ENCODE measurements at regions not wholly inside any gene's neighbourhood (a gene's known extent, or its start where the extent isn't known, plus 50 kb on each side); places are given as distances from the start of the nearest gene placed in this dataset.
"Not testable (repeated sequence)": the region's sequence is repeated elsewhere in the genome, so short reads cannot be mapped to it uniquely, and the experiment has no call there.

- DNase-seq: not testable (repeated sequence)
Measured at GRCh38 chr15:84153655-84154140, 81.9 kb upstream of the GOLGA6L4 start.

- DNase-seq: not testable (repeated sequence)
Measured at GRCh38 chr15:84154314-84154713, 81.3 kb upstream of the GOLGA6L4 start.

DNA sequence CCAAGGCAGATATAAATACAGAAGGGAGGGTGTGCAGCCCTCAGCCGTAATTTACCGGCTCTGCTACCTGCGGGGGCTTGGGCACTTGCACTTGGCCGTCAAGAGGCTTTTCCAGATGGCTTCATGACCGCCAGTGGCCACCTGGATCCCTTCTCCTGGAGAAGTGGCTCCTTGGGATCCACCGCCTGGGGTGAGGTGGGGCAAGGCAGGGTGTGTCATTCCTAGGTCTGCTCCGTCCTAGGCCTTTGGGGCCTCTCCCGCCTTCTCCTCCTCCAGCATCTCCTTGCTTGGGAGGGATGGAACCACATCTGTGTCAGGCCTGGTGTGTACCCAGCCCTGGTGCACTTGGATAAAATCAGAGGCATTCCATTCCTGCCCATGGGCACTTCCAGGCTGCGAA lies 80.8 kb upstream of the GOLGA6L4 start:
- DNase-seq: not testable (repeated sequence)

DNA sequence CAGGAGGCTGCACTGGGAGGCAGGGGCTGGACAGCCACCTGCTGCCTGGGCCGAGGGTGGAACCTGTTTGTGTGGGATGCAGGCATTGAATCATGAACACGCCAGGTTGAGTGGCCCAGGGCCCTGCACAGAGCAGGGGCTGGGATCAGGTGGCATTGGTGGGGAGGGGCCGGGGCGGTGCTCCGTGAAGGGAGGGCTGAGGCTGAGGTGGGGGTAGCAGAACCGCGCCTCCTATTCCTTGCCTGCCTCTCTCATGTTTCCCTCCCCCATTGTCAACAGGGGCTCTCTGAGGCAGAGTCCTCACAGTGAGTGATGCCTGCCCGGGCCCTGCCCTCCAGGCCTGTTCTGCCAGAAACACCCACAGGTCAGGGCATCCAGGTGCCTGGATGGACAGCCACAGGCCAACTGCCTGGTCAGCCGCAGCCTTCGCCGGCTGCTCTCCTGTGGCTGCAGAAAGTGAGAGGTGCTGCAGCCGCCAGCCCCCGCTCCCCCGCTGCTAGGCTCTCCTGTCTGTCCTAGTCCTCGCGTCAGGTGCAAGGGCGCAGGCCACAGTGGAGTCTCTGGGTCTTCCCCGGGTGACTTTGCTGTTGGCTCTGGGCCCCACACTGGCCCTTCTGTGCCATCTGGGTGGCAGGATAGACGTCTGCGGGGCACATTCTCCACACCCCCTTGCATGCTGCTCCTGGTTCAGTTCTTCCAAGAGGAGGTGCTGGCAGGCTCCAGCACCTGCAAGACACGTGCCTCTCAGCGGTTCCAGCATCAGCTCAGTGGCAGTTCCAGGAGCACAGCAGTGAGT lies 79.6 kb upstream of the GOLGA6L4 start:
- DNase-seq: not testable (repeated sequence)

GRCh38 chr15:84156588-84156840 lies 79.1 kb upstream of the GOLGA6L4 start:
- DNase-seq: not testable (repeated sequence)

GRCh38 chr15:84157056-84157632 lies 78.4 kb upstream of the GOLGA6L4 start:
- DNase-seq: not testable (repeated sequence)

DNA sequence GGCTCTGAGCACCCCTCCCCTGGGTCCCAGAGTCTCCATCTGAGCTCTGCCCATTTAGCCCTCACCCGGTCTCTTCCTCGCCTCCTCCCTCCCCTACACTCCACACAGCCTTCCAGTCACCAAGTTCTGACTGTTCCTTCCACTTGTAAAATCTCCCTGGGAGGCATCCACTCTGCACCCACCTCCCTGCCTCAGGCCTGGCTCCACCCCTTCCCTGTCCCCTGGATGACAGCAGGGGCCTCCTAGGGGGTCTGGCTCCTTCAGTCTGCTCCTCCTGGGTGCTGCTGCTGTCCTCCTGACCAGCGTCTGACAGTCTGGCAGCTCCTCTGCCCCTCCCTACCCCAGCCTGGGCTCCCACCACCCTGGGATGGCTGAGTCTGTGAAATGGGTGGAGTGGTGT lies 77.7 kb upstream of the GOLGA6L4 start:
- DNase-seq: not testable (repeated sequence)

- DNase-seq: not testable (repeated sequence)
Measured at GRCh38 chr15:84159346-84160269, 76.0 kb upstream of the GOLGA6L4 start.

GRCh38 chr15:84164423-84165292 lies 70.9 kb upstream of the GOLGA6L4 start:
- DNase-seq: not testable (repeated sequence)

DNA sequence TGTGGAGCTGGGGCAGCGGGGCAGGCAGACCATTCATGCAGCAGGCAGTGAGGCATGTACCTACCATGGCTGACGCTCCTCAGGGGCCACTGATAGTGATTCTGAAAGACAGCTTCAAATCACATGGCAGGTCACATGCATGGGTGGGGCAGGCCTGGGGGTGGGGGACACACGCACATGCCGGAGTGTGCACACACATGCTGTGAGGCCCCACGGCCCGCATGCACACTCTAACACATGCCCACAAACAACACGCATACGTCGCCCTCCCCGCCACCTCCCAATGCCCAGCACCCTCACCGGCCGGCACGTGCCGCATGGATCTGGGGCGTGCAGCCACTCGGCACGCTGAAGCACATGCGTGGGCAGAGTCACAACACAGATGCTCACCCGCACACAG lies 65.5 kb upstream of the GOLGA6L4 start:
- DNase-seq: not testable (repeated sequence)

GRCh38 chr15:84173231-84173610 lies 62.4 kb upstream of the GOLGA6L4 start:
- DNase-seq: not testable (repeated sequence)
